PC-9 (cell line): ENCODE measurements at regions not wholly inside any gene's neighbourhood (a gene's known extent, or its start where the extent isn't known, plus 50 kb on each side); places are given as distances from the start of the nearest gene placed in this dataset.

Source experiments
- CTCF ChIP-seq: fragments of 200-600 bp; sonication (generic); conservative IDR thresholded peaks from 2 replicates; pipeline ENCODE4 v1.6.1; 2017; ENCODE audit warnings: mixed run types, antibody characterized with exemption, mild to moderate bottlenecking, moderate library complexity
- EZH2 ChIP-seq: fragments of 200-600 bp; sonication (generic); IDR thresholded peaks from 2 replicates; pipeline ENCODE4 v1.8.0; 2017; ENCODE audit warnings: antibody characterized with exemption, low read depth

DNA sequence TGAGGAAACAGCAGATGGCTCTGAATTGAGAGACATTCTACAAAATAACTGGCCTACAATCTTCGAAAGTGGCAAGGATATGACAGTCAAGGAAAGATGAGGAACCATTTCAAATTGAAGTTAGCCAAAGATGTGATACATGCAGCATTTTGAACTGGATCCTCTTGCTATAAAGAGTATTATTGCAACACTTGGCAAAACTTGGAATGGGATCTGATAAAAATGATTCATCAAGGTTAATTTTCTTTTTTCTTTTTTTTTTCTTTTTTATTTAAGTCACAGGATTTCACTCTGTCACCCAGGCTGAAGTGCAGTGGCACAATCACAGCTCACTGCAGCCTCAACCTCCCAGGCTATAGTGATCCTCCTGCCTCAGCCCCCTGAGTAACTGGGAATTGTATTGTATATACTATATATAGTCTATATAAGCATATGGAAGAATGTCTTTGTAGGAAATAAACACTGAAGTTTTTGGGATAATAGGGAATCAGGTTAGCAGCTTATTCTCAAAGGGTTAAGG is 49.8 kb upstream of the GJA8 start:
- TF ChIP-seq CTCF = no peak
- TF ChIP-seq EZH2 = no peak
